ENCODE measurements at regions not wholly inside any gene's neighbourhood (a gene's known extent, or its start where the extent isn't known, plus 50 kb on each side); places are given as distances from the start of the nearest gene placed in this dataset.
"Not testable (repeated sequence)": the region's sequence is repeated elsewhere in the genome, so short reads cannot be mapped to it uniquely, and the experiment has no call there.

DNA sequence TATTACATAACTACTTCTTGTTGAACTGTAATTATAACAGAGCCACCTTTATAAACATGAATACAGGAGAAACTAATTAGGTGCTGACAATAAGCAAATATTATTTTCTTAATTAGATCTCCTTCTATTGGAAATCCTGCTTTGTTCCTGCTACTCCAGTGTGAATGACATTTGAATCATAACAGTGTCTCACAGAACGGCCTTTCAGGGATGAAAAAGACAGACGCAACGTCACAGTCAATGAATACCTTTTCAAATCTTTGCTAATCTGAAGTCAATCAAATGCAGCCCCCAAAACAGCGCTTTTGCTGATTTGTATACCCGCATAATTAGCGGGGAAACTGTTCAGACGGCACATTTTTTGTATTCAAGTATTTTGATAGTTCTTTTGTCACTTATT, 240.4 kb upstream of the CDH8 start:
- no peak overlapping the region for H3K4me3 ChIP-seq (ENCODE audit: low read depth, low read length)
- no peak for DNase-seq (ENCODE audit: low read depth)
- TF ChIP-seq CTCF (IDR thresholded peaks at IDR 0.05; ENCODE audit: insufficient read depth, low read depth, low read length), result no peak

GRCh38 chr16:62272035-62272434, 235.8 kb upstream of the CDH8 start:
- no peak for TF ChIP-seq CTCF (IDR thresholded peaks at IDR 0.05; ENCODE audit: insufficient read depth, low read depth, low read length)
- DNase-seq (ENCODE audit: low read depth), result no peak

GRCh38 chr16:62261760-62262159, 225.5 kb upstream of the CDH8 start:
- H3K4me3 ChIP-seq (ENCODE audit: low read depth, low read length), result no peak overlapping the region
- no peak for TF ChIP-seq CTCF (IDR thresholded peaks at IDR 0.05; ENCODE audit: insufficient read depth, low read depth, low read length)
- no peak for DNase-seq (ENCODE audit: low read depth)

More at GRCh38 chr16:62272035-62272434, 235.8 kb upstream of the CDH8 start:
- H3K4me3 ChIP-seq (ENCODE audit: low read depth, low read length), result no peak overlapping the region

- not testable (repeated sequence) for H3K4me3 ChIP-seq (ENCODE audit: low read depth, low read length)
Measured at GRCh38 chr16:62258931-62259435, 222.7 kb upstream of the CDH8 start.

GRCh38 chr16:62256406-62256805, 220.2 kb upstream of the CDH8 start:
- H3K4me3 ChIP-seq (ENCODE audit: low read depth, low read length), result no peak overlapping the region
- TF ChIP-seq CTCF (IDR thresholded peaks at IDR 0.05; ENCODE audit: insufficient read depth, low read depth, low read length), result no peak
- DNase-seq (ENCODE audit: low read depth), result no peak

More at GRCh38 chr16:62258931-62259435, 222.7 kb upstream of the CDH8 start:
- DNase-seq (ENCODE audit: low read depth), result not testable (repeated sequence)

GRCh38 chr16:62254847-62255246, 218.6 kb upstream of the CDH8 start:
- no peak for TF ChIP-seq CTCF (IDR thresholded peaks at IDR 0.05; ENCODE audit: insufficient read depth, low read depth, low read length)
- no peak overlapping the region for H3K4me3 ChIP-seq (ENCODE audit: low read depth, low read length)
- DNase-seq (ENCODE audit: low read depth), result no peak

DNA sequence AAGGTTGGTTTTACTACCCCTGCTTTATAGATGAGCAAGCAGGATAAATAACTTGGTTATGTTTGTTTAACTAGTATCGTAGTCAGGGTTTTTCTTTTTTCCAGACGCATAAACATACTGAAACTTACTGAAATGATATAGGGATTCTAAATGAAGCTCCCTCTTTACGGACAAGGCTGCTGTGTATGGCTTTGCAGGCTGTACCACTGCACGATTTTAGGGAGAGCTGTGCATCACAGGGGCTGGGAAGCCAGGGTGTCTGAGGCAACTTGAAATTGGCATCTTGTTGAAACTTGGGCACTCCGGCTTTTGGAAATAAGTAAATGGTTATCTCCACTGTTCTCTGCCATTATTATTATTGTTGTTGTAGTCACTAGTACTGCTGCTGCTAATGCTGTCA, 218.1 kb upstream of the CDH8 start:
- no peak for TF ChIP-seq CTCF (IDR thresholded peaks at IDR 0.05; ENCODE audit: insufficient read depth, low read depth, low read length)
- no peak for DNase-seq (ENCODE audit: low read depth)
- no peak overlapping the region for H3K4me3 ChIP-seq (ENCODE audit: low read depth, low read length)

All from fibroblast of villous mesenchyme (primary cell).